ENCODE measurements at regions not wholly inside any gene's neighbourhood (a gene's known extent, or its start where the extent isn't known, plus 50 kb on each side); places are given as distances from the start of the nearest gene placed in this dataset.

DNA sequence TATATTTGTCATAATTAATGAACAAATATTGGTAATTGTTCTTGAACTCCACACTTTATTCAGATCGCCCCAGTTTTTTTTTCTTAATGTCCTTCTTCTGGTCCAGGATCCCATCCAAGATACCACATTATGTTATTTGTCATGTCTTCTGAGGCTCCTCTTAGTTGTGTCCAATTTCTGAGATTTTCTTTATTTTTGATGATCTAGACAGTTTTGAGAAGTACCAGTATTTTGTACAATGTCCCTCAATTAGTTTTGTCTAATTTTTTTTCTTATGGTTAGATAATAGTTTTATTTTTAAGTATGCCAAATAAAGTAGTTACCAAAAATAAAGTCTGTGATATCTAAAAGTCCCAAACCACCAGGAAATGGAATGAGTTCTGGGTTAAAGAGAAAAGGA, 440.8 kb upstream of the ATP2B1 start:
- no peak overlapping the region for H3K4me3 ChIP-seq (ENCODE audit: low read length)
- no peak for DNase-seq (ENCODE audit: low read depth)
- TF ChIP-seq, protein P1, sequence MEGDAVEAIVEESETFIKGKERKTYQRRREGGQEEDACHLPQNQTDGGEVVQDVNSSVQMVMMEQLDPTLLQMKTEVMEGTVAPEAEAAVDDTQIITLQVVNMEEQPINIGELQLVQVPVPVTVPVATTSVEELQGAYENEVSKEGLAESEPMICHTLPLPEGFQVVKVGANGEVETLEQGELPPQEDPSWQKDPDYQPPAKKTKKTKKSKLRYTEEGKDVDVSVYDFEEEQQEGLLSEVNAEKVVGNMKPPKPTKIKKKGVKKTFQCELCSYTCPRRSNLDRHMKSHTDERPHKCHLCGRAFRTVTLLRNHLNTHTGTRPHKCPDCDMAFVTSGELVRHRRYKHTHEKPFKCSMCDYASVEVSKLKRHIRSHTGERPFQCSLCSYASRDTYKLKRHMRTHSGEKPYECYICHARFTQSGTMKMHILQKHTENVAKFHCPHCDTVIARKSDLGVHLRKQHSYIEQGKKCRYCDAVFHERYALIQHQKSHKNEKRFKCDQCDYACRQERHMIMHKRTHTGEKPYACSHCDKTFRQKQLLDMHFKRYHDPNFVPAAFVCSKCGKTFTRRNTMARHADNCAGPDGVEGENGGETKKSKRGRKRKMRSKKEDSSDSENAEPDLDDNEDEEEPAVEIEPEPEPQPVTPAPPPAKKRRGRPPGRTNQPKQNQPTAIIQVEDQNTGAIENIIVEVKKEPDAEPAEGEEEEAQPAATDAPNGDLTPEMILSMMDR (conservative IDR thresholded peaks at IDR 0.05; ENCODE audit: low read depth, low read length) = no peak

DNA sequence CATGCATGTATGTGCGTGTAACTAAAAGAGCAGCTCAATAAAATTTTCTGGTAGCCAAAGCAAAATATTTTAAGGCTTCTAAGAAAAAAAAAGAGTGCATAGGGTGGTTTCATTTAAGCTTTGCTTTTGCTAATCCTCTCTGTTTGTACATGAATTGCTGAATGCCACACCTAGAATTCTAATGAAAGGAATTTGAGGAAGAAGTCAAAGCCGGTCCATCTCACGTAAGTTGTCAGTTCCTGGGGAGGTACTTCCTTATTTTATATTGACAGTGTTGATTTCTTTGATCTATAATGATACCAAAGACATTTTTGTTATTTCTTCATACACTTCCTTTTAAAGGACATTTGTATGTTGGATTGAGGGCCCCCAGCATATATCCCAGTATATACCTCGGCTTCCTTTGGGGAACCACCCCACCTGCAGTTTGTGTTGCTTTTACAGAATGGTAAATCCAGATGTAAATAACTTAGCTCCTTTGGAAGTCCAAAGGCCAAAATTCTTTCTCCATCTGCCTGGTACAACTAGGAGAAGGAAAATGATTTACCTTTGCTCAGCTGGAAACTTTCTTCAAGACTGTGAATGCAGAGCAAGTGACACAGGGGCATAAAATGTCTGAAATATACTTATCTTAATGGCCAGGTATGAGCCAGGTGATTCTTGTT, 420.9 kb upstream of the ATP2B1 start:
- TF ChIP-seq, protein P1 (conservative IDR thresholded peaks at IDR 0.05; ENCODE audit: low read depth, low read length) = no peak
- DNase-seq (ENCODE audit: low read depth) = no peak
- no peak overlapping the region for H3K4me3 ChIP-seq (ENCODE audit: low read length)

DNA sequence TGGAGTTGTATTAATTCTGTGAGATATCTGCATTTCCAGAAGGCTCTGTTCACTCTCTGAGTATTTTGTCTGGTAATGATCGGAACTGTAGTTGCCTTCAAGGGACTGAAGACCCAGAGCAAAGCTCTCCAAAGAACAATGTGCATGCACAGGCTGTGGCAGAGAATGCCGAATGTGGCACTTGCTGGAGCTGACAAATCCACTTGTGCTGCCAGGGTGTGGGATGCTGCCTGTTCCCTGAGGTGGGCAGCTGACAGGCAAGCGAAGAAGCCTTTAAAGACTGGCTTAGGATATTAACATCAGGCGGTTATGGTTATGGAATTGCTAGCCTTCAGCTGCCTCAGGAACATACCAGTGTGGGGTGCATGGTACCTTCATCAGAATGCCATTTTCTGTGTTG, 419.9 kb upstream of the ATP2B1 start:
- TF ChIP-seq, protein P1 (conservative IDR thresholded peaks at IDR 0.05; ENCODE audit: low read depth, low read length) = no peak
- no peak for DNase-seq (ENCODE audit: low read depth)
- H3K4me3 ChIP-seq (ENCODE audit: low read length) = no peak overlapping the region

DNA sequence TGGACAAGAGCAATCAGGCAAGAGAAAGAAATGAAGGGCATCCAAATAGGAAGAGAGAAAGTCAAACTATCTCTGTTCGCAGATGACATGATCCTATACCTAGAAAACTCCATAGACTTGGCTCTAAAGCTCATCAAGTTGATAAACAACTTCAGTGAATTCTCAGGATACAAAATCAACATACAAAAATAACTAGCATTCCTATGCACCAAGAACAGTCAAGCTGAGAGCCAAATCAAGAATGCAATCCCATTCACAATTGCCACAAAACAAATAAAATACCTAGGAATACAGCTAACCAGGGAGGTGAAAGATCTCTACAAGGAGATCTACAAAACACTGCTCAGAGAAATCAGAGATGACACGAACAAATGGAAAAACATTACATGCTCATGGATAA, 417.5 kb upstream of the ATP2B1 start:
- no peak for DNase-seq (ENCODE audit: low read depth)
- TF ChIP-seq, protein P1 (conservative IDR thresholded peaks at IDR 0.05; ENCODE audit: low read depth, low read length) = no peak
- no peak overlapping the region for H3K4me3 ChIP-seq (ENCODE audit: low read length)

DNA sequence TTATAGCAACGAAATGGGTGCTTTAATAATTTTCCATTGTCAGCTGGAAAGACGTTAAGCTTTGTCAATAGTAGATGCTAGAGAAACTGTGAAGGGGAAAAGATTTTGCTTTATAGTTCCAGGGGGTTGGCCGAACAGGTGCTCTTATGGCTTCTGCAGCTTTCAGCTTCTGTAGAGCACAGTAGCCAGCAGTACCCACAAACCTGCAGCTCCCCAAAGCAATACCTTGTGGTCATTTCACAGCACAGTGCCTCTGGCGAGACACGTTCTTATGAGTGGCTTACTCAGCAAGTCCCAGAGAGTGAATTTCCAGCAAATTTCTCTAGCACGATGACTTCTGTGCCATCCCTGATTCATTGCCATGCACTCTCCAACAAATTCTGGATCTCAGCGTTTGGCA, 416.3 kb upstream of the ATP2B1 start:
- TF ChIP-seq, protein P1 (conservative IDR thresholded peaks at IDR 0.05; ENCODE audit: low read depth, low read length) = no peak
- DNase-seq (ENCODE audit: low read depth) = no peak
- H3K4me3 ChIP-seq (ENCODE audit: low read length) = no peak overlapping the region

DNA sequence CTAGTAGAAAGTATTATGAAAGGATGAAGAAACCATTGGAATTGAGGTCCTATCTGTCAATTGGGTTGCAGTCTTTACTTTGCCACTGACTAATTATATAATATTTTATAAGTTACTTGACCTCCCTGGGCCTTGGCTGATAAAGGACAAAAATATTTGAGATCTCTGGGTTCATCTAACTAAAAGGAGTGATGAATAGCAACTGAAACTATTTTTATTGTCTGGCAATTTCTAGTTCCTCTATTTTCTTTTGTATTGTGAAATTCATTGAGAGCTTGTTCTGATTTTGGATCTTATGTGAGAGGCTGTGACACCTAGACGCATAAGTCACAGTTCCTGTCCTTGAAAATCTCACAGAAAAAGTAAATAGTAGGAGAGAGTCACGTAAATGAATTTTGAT, 415.7 kb upstream of the ATP2B1 start:
- DNase-seq (ENCODE audit: low read depth) = no peak
- no peak overlapping the region for H3K4me3 ChIP-seq (ENCODE audit: low read length)
- TF ChIP-seq, protein P1 (conservative IDR thresholded peaks at IDR 0.05; ENCODE audit: low read depth, low read length) = no peak

DNA sequence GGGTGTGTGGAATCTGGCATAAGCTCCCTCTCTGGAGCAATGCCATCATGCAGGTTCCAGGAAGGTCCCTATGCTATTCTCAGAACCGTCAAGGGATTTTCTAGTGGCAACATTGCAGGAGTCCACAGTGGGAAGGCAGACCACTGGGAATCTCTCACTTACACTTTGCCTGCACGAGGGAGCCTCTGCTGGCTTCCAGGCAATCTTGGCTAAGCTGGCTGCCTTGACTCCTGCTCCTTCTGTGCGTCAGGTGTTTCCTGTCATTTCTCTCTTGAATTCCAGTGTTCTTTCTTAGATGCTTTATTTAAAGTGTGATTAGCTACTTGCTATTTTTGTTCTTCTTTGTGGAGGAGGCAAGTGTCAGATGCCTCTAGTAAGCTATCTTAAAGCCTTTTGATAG, 414.0 kb upstream of the ATP2B1 start:
- TF ChIP-seq, protein P1 (conservative IDR thresholded peaks at IDR 0.05; ENCODE audit: low read depth, low read length) = no peak
- no peak for DNase-seq (ENCODE audit: low read depth)
- H3K4me3 ChIP-seq (ENCODE audit: low read length) = no peak overlapping the region

Measured in retinal pigment epithelial cell (primary cell).